ENCODE measurements at regions not wholly inside any gene's neighbourhood (a gene's known extent, or its start where the extent isn't known, plus 50 kb on each side); places are given as distances from the start of the nearest gene placed in this dataset.

GRCh38 chr6:76681781-76682180, 609.3 kb upstream of the IMPG1 start:
- Histone ChIP-seq H3K9me3 (no peaks in the 10 kb centered on the region), H3K27me3 (no peaks in the 10 kb centered on the region), H3K36me3 (no peaks in the 10 kb centered on the region), H3K4me1 (no peaks in the 10 kb centered on the region), H3K4me3 (no peak overlapping the region), H3K27ac (no peak overlapping the region)
- TF ChIP-seq EP300 (IDR thresholded peaks at IDR 0.05) = no peak
- no peak for DNase-seq (ENCODE audit: low spot score in 2 of 2)

GRCh38 chr6:76677017-76677416, 604.6 kb upstream of the IMPG1 start:
- WGBS, 2 donors = 63 to 65% methylated on average over 2 of the region's 2 CpGs
- Histone ChIP-seq H3K36me3 (no peaks in the 10 kb centered on the region), H3K27me3 (no peaks in the 10 kb centered on the region), H3K4me1 (no peaks in the 10 kb centered on the region), H3K4me3 (no peak overlapping the region), H3K27ac (no peak overlapping the region), H3K9me3 (no peaks in the 10 kb centered on the region)
- no peak for DNase-seq (ENCODE audit: low spot score in 2 of 2)
- no peak for TF ChIP-seq EP300 (IDR thresholded peaks at IDR 0.05)
- TF ChIP-seq CTCF (IDR thresholded peaks at IDR 0.05) = no peak
- no peak for TF ChIP-seq POLR2A (IDR thresholded peaks at IDR 0.05)

GRCh38 chr6:76671751-76672150, 599.3 kb upstream of the IMPG1 start:
- Histone ChIP-seq H3K4me1 (no peaks in the 10 kb centered on the region), H3K27ac (no peak overlapping the region), H3K9me3 (no peaks in the 10 kb centered on the region), H3K4me3 (no peak overlapping the region), H3K27me3 (no peaks in the 10 kb centered on the region), H3K36me3 (no peaks in the 10 kb centered on the region)
- WGBS, 2 donors = 24 to 30% methylated on average over 4 of the region's 4 CpGs
- no peak for TF ChIP-seq POLR2A (IDR thresholded peaks at IDR 0.05)
- TF ChIP-seq EP300 (IDR thresholded peaks at IDR 0.05) = no peak
- no peak for TF ChIP-seq CTCF (IDR thresholded peaks at IDR 0.05)
- no peak for DNase-seq (ENCODE audit: low spot score in 2 of 2)

- H3K27ac ChIP-seq = no peak overlapping the region
- 92 to 94% methylated on average over 1 of the region's 1 CpG for WGBS, 2 donors
- no peak for TF ChIP-seq CTCF (IDR thresholded peaks at IDR 0.05)
- TF ChIP-seq POLR2A (IDR thresholded peaks at IDR 0.05) = no peak
- TF ChIP-seq EP300 (IDR thresholded peaks at IDR 0.05) = no peak
- H3K4me3 ChIP-seq = no peak overlapping the region
- no peaks in the 10 kb centered on the region for H3K27me3 ChIP-seq
- no peak for DNase-seq (ENCODE audit: low spot score in 2 of 2)
- H3K9me3 ChIP-seq = no peaks in the 10 kb centered on the region
- no peaks in the 10 kb centered on the region for H3K36me3 ChIP-seq
- H3K4me1 ChIP-seq = no peaks in the 10 kb centered on the region
Observed at GRCh38 chr6:76644231-76644630, 571.8 kb upstream of the IMPG1 start.

GRCh38 chr6:76639941-76640340, 567.5 kb upstream of the IMPG1 start:
- TF ChIP-seq POLR2A (IDR thresholded peaks at IDR 0.05) (no peak), CTCF (IDR thresholded peaks at IDR 0.05) (no peak), EP300 (IDR thresholded peaks at IDR 0.05) (no peak)
- Histone ChIP-seq H3K4me3 (no peak overlapping the region), H3K4me1 (no peaks in the 10 kb centered on the region), H3K27me3 (no peaks in the 10 kb centered on the region), H3K36me3 (no peaks in the 10 kb centered on the region), H3K9me3 (no peaks in the 10 kb centered on the region), H3K27ac (no peak overlapping the region)
- WGBS, 2 donors = 85 to 89% methylated on average over 1 of the region's 1 CpG
- no peak for DNase-seq (ENCODE audit: low spot score in 2 of 2)

GRCh38 chr6:76634695-76635094, 562.2 kb upstream of the IMPG1 start:
- no peak overlapping the region for H3K4me3 ChIP-seq
- no peaks in the 10 kb centered on the region for H3K36me3 ChIP-seq
- DNase-seq (ENCODE audit: low spot score in 2 of 2) = no peak
- no peak overlapping the region for H3K27ac ChIP-seq
- no peaks in the 10 kb centered on the region for H3K4me1 ChIP-seq
- H3K27me3 ChIP-seq = no peaks in the 10 kb centered on the region
- H3K9me3 ChIP-seq = peaks cover 0 to 8% (median 0%) of the 10 kb centered on the region in 4 donors
- TF ChIP-seq EP300 (IDR thresholded peaks at IDR 0.05) (no peak), POLR2A (IDR thresholded peaks at IDR 0.05) (no peak), CTCF (IDR thresholded peaks at IDR 0.05) (no peak)
